RWPE1 (cell line): ENCODE measurements at regions not wholly inside any gene's neighbourhood (a gene's known extent, or its start where the extent isn't known, plus 50 kb on each side); places are given as distances from the start of the nearest gene placed in this dataset.
A peak's percentile ranks its signal among the peaks of the same experiment; 100 is the strongest.

Source experiments
- CTCF ChIA-PET: fragments of 350-600 bp; sonication (Branson Sonifier 250); formaldehyde crosslinking; extraction: SDS; loops from one replicate; lab custom pipeline; 2021; lab: Yijun Ruan, JAX
- POLR2A ChIA-PET: fragments of 400-600 bp; formaldehyde crosslinking; extraction: SDS; loops from one replicate; lab custom pipeline; 2020; ENCODE audit warnings: antibody characterized with exemption; ENCODE audit not compliant: low non-redundant PET; lab: Yijun Ruan, JAX
- DNase-seq: peaks from one replicate; pipeline ENCODE4 v3.0.0; 2012; ENCODE audit warnings: low spot score
- H3K27ac ChIP-seq: fragments of 450-650 bp; 2 replicates; pipeline ENCODE4 v1.5.1; 2017
- CTCF ChIP-seq: fragments of 450-650 bp; conservative IDR thresholded peaks from 2 replicates; pipeline ENCODE4 v1.5.1; 2017; ENCODE audit warnings: low read depth, mild to moderate bottlenecking

GRCh38 chrX:2596555-2597255 is 94.4 kb upstream of the CD99 start:
- CTCF ChIA-PET = no interaction called here
- no peak for DNase-seq
- no peak for TF ChIP-seq CTCF
- H3K27ac ChIP-seq = no peak overlapping the region
- POLR2A ChIA-PET = no interaction called here

GRCh38 chrX:2596045-2596444 is 95.0 kb upstream of the CD99 start:
- POLR2A ChIA-PET = no interaction called here
- TF ChIP-seq CTCF = no peak
- H3K27ac ChIP-seq = no peak overlapping the region
- CTCF ChIA-PET = no interaction called here
- DNase-seq = no peak

GRCh38 chrX:2595258-2595657 is 94.5 kb upstream of the DHRSX start:
- TF ChIP-seq CTCF = no peak
- ChIA-PET CTCF (no interaction called here), POLR2A (no interaction called here)
- no peak for DNase-seq
- H3K27ac ChIP-seq = no peak overlapping the region

DNA sequence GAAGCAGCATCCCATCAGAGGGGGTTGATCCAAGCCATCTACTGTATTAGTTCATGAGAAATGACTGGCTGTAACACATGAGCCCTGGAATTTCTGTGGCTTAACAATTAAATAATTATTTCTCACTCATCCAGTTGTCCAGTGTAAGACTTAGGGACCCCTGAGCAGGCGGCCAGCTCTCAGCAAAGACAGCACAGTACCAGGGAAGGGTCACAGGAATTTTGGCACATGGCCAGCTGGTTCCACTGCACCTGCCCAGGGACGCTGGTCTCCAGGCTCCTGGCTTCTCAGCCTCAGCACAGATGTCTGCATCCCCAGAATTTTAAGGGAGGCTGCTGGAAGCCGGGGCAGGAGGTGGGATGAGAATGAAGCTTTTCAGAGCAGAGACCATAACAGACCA is 93.7 kb upstream of the DHRSX start:
- no peak for TF ChIP-seq CTCF
- DNase-seq = no peak
- no peak overlapping the region for H3K27ac ChIP-seq
- ChIA-PET POLR2A (no interaction called here), CTCF (no interaction called here)

DNA sequence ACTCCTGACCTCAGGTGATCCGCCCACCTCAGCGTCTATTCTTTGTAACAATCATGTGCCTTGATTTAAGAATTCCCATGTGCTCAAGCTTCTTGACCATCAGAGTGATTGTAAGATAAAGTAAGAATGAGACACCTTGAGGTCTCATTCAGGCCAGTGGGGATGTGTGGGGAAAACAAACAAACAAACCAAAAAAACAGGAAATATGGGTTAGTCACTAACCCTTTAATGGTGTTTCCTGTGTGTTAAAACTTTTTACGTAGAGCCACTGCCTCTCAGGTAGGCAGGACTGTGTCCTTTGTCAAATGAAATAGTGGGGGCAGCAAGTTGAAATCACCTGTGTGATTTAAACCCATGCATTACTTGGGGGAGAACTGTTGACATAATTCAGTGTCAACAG is 91.5 kb upstream of the DHRSX start:
- CTCF ChIA-PET = no interaction called here
- H3K27ac ChIP-seq = no peak overlapping the region
- DNase-seq = no peak
- TF ChIP-seq CTCF = no peak
- POLR2A ChIA-PET = no interaction called here

DNA sequence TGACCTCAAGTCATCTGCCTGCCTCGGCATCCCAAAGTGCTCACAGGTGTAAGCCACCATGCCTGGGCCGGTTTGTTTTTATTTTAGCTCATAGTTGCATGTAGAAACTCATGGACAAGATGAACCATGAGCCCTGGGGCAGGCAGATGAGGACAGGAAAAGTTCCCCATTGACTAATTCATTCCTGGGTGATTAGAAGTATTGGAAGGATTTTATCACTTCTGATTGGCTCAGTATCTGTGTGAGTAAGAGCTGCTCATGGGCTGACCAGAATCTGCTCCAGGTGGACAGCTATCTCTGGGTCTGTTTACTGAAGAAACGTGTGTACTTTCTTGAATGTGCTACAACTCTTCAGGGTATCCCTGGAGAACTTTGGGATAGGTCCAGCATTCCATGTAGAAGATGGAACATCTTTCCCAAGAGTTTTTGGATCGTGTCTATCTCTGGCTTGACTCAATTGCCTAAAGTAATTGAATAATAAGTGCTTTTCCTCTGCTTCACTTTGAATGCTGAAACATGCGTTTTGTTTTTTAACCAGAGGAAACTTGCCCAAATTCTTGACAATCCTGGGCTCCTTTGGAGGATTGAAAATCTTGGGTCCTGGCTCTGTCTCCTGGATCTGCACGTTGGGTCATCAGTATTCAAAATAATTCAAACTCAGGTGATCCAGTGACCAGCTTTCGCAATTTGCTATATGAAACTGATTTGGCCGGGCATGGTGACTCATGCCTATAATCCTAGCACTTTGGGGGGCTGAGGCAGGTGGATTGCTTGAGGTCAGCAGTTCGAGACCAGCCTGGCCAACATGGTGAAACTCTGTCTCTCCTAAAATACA is 88.6 kb upstream of the DHRSX start:
- no peak for TF ChIP-seq CTCF
- POLR2A ChIA-PET = no interaction called here
- CTCF ChIA-PET = no interaction called here
- H3K27ac ChIP-seq = no peak overlapping the region
- peak; percentile 64 for DNase-seq
